Astrocyte (in vitro differentiated cells and primary cell): ENCODE measurements at regions not wholly inside any gene's neighbourhood (a gene's known extent, or its start where the extent isn't known, plus 50 kb on each side); places are given as distances from the start of the nearest gene placed in this dataset.

ENCODE experiments used
- CTCF ChIP-seq: IDR thresholded peaks from 2 replicates; pipeline ENCODE4 v1.5.1; 2011; ENCODE audit warnings: low read depth, mild to moderate bottlenecking, inconsistent platforms, low read length, moderate library complexity; ENCODE audit not compliant: insufficient read depth
- EZH2 ChIP-seq: IDR thresholded peaks from 2 replicates; pipeline ENCODE4 v1.6.1; 2012; ENCODE audit warnings: mild to moderate bottlenecking, low read length, inconsistent platforms; ENCODE audit not compliant: insufficient read depth

- TF ChIP-seq CTCF (no peak), EZH2 (no peak)
These were observed 101.4 kb downstream of the BMP2 start for GRCh38 chr20:6868861-6869260.
